NB4 (cell line): ENCODE measurements at regions not wholly inside any gene's neighbourhood (a gene's known extent, or its start where the extent isn't known, plus 50 kb on each side); places are given as distances from the start of the nearest gene placed in this dataset.

Experiments used
- MYC ChIP-seq: IDR thresholded peaks from 2 replicates; pipeline ENCODE4 v1.6.1; 2011; ENCODE audit warnings: low read depth, low read length
- POLR2A ChIP-seq: IDR thresholded peaks from 2 replicates; pipeline ENCODE4 v1.6.1; 2011; ENCODE audit warnings: mild to moderate bottlenecking; ENCODE audit not compliant: insufficient read length; ENCODE audit errors: extremely low read depth
- TF ChIP-seq, protein P1 (sequence below): IDR thresholded peaks from one replicate; pipeline ENCODE4 v1.5.1; 2012; ENCODE audit warnings: low read depth, low read length

DNA sequence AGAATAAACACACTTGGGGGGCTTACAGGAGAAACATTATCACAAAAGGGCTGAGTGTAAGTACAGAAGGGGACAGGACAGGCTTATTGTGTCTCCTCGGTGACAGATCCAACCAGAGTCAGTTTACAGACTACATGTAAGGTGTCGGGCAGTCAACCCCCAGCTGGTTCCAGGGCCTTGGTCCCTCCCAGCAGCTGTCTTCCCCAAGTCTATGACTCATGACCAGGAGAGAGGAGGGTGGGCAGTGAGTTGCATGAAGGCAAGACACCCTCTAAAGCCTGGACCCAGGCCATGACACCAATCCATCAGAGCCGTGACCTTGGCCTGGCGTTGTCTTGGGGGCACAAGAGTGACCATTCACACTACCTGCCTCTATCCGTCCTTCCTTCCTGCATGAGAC is 276.2 kb upstream of the CCL2 start:
- TF ChIP-seq POLR2A (no peak), MYC (no peak)
- TF ChIP-seq, protein P1, sequence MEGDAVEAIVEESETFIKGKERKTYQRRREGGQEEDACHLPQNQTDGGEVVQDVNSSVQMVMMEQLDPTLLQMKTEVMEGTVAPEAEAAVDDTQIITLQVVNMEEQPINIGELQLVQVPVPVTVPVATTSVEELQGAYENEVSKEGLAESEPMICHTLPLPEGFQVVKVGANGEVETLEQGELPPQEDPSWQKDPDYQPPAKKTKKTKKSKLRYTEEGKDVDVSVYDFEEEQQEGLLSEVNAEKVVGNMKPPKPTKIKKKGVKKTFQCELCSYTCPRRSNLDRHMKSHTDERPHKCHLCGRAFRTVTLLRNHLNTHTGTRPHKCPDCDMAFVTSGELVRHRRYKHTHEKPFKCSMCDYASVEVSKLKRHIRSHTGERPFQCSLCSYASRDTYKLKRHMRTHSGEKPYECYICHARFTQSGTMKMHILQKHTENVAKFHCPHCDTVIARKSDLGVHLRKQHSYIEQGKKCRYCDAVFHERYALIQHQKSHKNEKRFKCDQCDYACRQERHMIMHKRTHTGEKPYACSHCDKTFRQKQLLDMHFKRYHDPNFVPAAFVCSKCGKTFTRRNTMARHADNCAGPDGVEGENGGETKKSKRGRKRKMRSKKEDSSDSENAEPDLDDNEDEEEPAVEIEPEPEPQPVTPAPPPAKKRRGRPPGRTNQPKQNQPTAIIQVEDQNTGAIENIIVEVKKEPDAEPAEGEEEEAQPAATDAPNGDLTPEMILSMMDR = no peak
